ENCODE measurements at regions not wholly inside any gene's neighbourhood (a gene's known extent, or its start where the extent isn't known, plus 50 kb on each side); places are given as distances from the start of the nearest gene placed in this dataset.
A peak's percentile ranks its signal among the peaks of the same experiment; 100 is the strongest.

GRCh38 chr9:91116211-91116610 is 245.5 kb downstream of the AUH start:
- Histone ChIP-seq H3K9me3 (ENCODE audit: control insufficient read depth, insufficient read depth, low read length) (no peaks in the 10 kb centered on the region), H3K36me3 (ENCODE audit: control insufficient read depth, insufficient read depth, low read length) (no peaks in the 10 kb centered on the region), H3K27me3 (ENCODE audit: control insufficient read depth, insufficient read depth, low read length) (peaks cover 3% of the 10 kb centered on the region), H3K27ac (ENCODE audit: low read depth, low read length) (no peak overlapping the region), H3K4me3 (ENCODE audit: low read depth, low read length) (no peak overlapping the region), H3K4me1 (ENCODE audit: control insufficient read depth, insufficient read depth, low read length) (peaks cover 19% of the 10 kb centered on the region)
- WGBS (ENCODE audit: insufficient coverage) = 46% methylated on average over 3 of the region's 3 CpGs
- peak in 1 of 6 donors; percentile 31 for DNase-seq (ENCODE audit: low read depth in 4 of 6, low spot score in 6 of 6)

- peaks cover 3% of the 10 kb centered on the region for H3K27me3 ChIP-seq (ENCODE audit: control insufficient read depth, insufficient read depth, low read length)
- H3K9me3 ChIP-seq (ENCODE audit: control insufficient read depth, insufficient read depth, low read length) = no peaks in the 10 kb centered on the region
- DNase-seq (ENCODE audit: low read depth in 4 of 6, low spot score in 6 of 6) = no peak
- H3K4me3 ChIP-seq (ENCODE audit: low read depth, low read length) = no peak overlapping the region
- no peak overlapping the region for H3K27ac ChIP-seq (ENCODE audit: low read depth, low read length)
- 87% methylated on average over 4 of the region's 5 CpGs for WGBS (ENCODE audit: insufficient coverage)
- H3K36me3 ChIP-seq (ENCODE audit: control insufficient read depth, insufficient read depth, low read length) = no peaks in the 10 kb centered on the region
- peaks cover 19% of the 10 kb centered on the region for H3K4me1 ChIP-seq (ENCODE audit: control insufficient read depth, insufficient read depth, low read length)
Observed at GRCh38 chr9:91116711-91117110, 245.0 kb downstream of the AUH start.

DNA sequence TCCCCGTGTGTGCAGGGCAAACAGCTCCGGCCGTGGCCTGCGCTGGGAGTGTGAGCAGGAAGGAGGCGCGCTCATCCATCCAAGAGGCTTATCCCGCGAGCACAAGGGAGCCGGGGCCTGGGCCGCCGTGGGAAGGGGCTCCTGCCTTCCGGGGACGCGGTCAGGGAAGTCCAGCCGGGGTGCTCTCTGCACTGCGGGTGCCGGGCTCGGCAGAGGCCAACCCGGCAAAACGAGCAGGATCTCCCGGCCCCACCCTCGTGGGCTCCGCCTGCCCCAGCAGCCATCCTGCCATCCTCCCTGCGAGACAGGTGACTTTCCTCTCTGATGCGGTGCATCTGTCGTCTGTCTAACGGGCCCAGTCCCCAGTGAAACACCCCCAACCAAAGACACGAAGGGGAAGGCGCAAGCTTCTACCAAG is 244.2 kb downstream of the AUH start:
- Histone ChIP-seq H3K27me3 (ENCODE audit: control insufficient read depth, insufficient read depth, low read length) (peaks cover 3% of the 10 kb centered on the region), H3K4me1 (ENCODE audit: control insufficient read depth, insufficient read depth, low read length) (peaks cover 19% of the 10 kb centered on the region), H3K36me3 (ENCODE audit: control insufficient read depth, insufficient read depth, low read length) (no peaks in the 10 kb centered on the region), H3K9me3 (ENCODE audit: control insufficient read depth, insufficient read depth, low read length) (no peaks in the 10 kb centered on the region), H3K27ac (ENCODE audit: low read depth, low read length) (peak overlapping the region; percentile 11), H3K4me3 (ENCODE audit: low read depth, low read length) (peak overlapping the region; percentile 2)
- WGBS (ENCODE audit: insufficient coverage) = 75% methylated on average over 21 of the region's 29 CpGs
- no peak for DNase-seq (ENCODE audit: low read depth in 4 of 6, low spot score in 6 of 6)

- no peaks in the 10 kb centered on the region for H3K9me3 ChIP-seq (ENCODE audit: control insufficient read depth, insufficient read depth, low read length)
- no peaks in the 10 kb centered on the region for H3K36me3 ChIP-seq (ENCODE audit: control insufficient read depth, insufficient read depth, low read length)
- H3K27me3 ChIP-seq (ENCODE audit: control insufficient read depth, insufficient read depth, low read length) = peaks cover 3% of the 10 kb centered on the region
- peak overlapping the region; percentile 2 for H3K4me3 ChIP-seq (ENCODE audit: low read depth, low read length)
- DNase-seq (ENCODE audit: low read depth in 4 of 6, low spot score in 6 of 6) = peak in 5 of 6 donors; percentile 39 to 82 (median 46)
- peak overlapping the region; percentile 77 for H3K27ac ChIP-seq (ENCODE audit: low read depth, low read length)
- peaks cover 19% of the 10 kb centered on the region for H3K4me1 ChIP-seq (ENCODE audit: control insufficient read depth, insufficient read depth, low read length)
- 9% methylated on average over 35 of the region's 36 CpGs for WGBS (ENCODE audit: insufficient coverage)
Observed at GRCh38 chr9:91117959-91118703, 243.6 kb downstream of the AUH start.

GRCh38 chr9:91118704-91119025 is 243.1 kb downstream of the AUH start:
- peak overlapping the region; percentile 77 for H3K27ac ChIP-seq (ENCODE audit: low read depth, low read length)
- no peak for DNase-seq (ENCODE audit: low read depth in 4 of 6, low spot score in 6 of 6)
- H3K4me3 ChIP-seq (ENCODE audit: low read depth, low read length) = peak overlapping the region; percentile 2
- no peaks in the 10 kb centered on the region for H3K36me3 ChIP-seq (ENCODE audit: control insufficient read depth, insufficient read depth, low read length)
- H3K4me1 ChIP-seq (ENCODE audit: control insufficient read depth, insufficient read depth, low read length) = peaks cover 19% of the 10 kb centered on the region
- H3K9me3 ChIP-seq (ENCODE audit: control insufficient read depth, insufficient read depth, low read length) = no peaks in the 10 kb centered on the region
- WGBS (ENCODE audit: insufficient coverage) = 0% methylated on average over 2 of the region's 2 CpGs
- H3K27me3 ChIP-seq (ENCODE audit: control insufficient read depth, insufficient read depth, low read length) = peaks cover 3% of the 10 kb centered on the region

- peak in 2 of 6 donors; percentile 38 to 87 for DNase-seq (ENCODE audit: low read depth in 4 of 6, low spot score in 6 of 6)
- Histone ChIP-seq H3K4me1 (ENCODE audit: control insufficient read depth, insufficient read depth, low read length) (peaks cover 19% of the 10 kb centered on the region), H3K27ac (ENCODE audit: low read depth, low read length) (peak overlapping the region; percentile 77), H3K36me3 (ENCODE audit: control insufficient read depth, insufficient read depth, low read length) (no peaks in the 10 kb centered on the region), H3K9me3 (ENCODE audit: control insufficient read depth, insufficient read depth, low read length) (no peaks in the 10 kb centered on the region), H3K27me3 (ENCODE audit: control insufficient read depth, insufficient read depth, low read length) (peaks cover 3% of the 10 kb centered on the region), H3K4me3 (ENCODE audit: low read depth, low read length) (no peak overlapping the region)
- 48% methylated on average over 6 of the region's 11 CpGs for WGBS (ENCODE audit: insufficient coverage)
Observed at GRCh38 chr9:91119142-91119541, 242.6 kb downstream of the AUH start.

GRCh38 chr9:91119679-91120078 is 242.0 kb downstream of the AUH start:
- H3K4me3 ChIP-seq (ENCODE audit: low read depth, low read length) = no peak overlapping the region
- H3K9me3 ChIP-seq (ENCODE audit: control insufficient read depth, insufficient read depth, low read length) = no peaks in the 10 kb centered on the region
- peaks cover 19% of the 10 kb centered on the region for H3K4me1 ChIP-seq (ENCODE audit: control insufficient read depth, insufficient read depth, low read length)
- peaks cover 3% of the 10 kb centered on the region for H3K27me3 ChIP-seq (ENCODE audit: control insufficient read depth, insufficient read depth, low read length)
- WGBS (ENCODE audit: insufficient coverage) = 80% methylated on average over 1 of the region's 3 CpGs
- no peaks in the 10 kb centered on the region for H3K36me3 ChIP-seq (ENCODE audit: control insufficient read depth, insufficient read depth, low read length)
- DNase-seq (ENCODE audit: low read depth in 4 of 6, low spot score in 6 of 6) = peak in 1 of 6 donors; percentile 48
- H3K27ac ChIP-seq (ENCODE audit: low read depth, low read length) = no peak overlapping the region

- no peaks in the 10 kb centered on the region for H3K36me3 ChIP-seq (ENCODE audit: control insufficient read depth, insufficient read depth, low read length)
- no peak overlapping the region for H3K27ac ChIP-seq (ENCODE audit: low read depth, low read length)
- H3K4me1 ChIP-seq (ENCODE audit: control insufficient read depth, insufficient read depth, low read length) = peaks cover 19% of the 10 kb centered on the region
- no peak for DNase-seq (ENCODE audit: low read depth in 4 of 6, low spot score in 6 of 6)
- no peak overlapping the region for H3K4me3 ChIP-seq (ENCODE audit: low read depth, low read length)
- H3K9me3 ChIP-seq (ENCODE audit: control insufficient read depth, insufficient read depth, low read length) = no peaks in the 10 kb centered on the region
- peaks cover 3% of the 10 kb centered on the region for H3K27me3 ChIP-seq (ENCODE audit: control insufficient read depth, insufficient read depth, low read length)
Observed at GRCh38 chr9:91120200-91120599, 241.5 kb downstream of the AUH start.

DNA sequence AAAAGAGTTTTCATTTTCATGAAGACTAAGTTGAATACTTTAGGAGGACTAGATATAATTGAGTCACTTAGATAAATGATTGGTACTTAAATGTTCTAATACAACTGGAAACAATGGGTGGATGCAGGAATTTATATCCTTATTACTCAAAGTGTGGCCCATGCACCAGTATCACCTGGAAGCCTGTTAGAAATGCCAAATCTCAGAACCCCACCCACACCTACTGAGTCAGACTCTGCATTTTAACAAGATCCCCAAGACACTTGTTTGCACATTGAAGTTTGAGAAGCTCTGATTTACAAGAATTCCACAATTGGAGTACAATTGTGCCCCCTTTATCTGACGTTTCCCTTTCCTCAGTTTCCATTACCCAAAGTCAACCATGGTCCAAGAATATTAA is 239.0 kb downstream of the AUH start:
- H3K27me3 ChIP-seq (ENCODE audit: control insufficient read depth, insufficient read depth, low read length) = no peaks in the 10 kb centered on the region
- no peak overlapping the region for H3K27ac ChIP-seq (ENCODE audit: low read depth, low read length)
- peaks cover 10% of the 10 kb centered on the region for H3K4me1 ChIP-seq (ENCODE audit: control insufficient read depth, insufficient read depth, low read length)
- H3K4me3 ChIP-seq (ENCODE audit: low read depth, low read length) = no peak overlapping the region
- H3K9me3 ChIP-seq (ENCODE audit: control insufficient read depth, insufficient read depth, low read length) = no peaks in the 10 kb centered on the region
- H3K36me3 ChIP-seq (ENCODE audit: control insufficient read depth, insufficient read depth, low read length) = no peaks in the 10 kb centered on the region
- no peak for DNase-seq (ENCODE audit: low read depth in 4 of 6, low spot score in 6 of 6)
- WGBS (ENCODE audit: insufficient coverage) = no CpG with 5 or more reads among the region's 1 CpG

DNA sequence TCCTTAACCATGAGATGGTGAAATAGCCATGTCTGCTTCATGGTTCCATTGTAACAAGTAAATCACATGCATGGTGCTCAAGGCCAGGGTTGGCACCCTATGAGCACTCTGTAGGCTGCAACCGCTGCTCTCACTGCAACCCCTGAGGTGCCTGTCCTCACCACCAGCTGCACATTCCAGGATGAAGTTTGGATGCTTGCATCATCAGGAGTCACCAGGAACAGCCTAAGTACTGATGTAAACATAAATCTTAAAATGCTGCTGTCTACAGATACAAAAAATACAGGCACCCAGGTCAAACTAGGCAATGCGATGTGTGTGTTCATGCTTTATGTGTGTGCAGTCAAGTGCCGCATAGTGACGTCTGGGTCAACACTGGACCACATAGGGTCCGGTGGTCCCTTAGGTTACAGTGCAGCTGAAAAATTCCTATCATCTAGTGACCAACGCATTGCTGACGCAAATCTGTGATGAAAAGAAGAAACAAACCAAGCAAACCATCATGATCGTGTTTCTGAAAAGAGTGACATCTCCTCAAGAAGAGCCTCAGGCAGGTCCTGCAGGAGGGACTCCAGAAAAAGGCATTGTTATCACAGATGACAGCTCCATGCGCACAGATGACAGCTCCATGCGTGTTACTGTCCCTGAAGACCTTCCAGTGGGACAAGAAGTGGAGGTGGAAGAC is 234.8 kb downstream of the AUH start:
- no peaks in the 10 kb centered on the region for H3K4me1 ChIP-seq (ENCODE audit: control insufficient read depth, insufficient read depth, low read length)
- no peaks in the 10 kb centered on the region for H3K9me3 ChIP-seq (ENCODE audit: control insufficient read depth, insufficient read depth, low read length)
- no peak overlapping the region for H3K27ac ChIP-seq (ENCODE audit: low read depth, low read length)
- no peaks in the 10 kb centered on the region for H3K27me3 ChIP-seq (ENCODE audit: control insufficient read depth, insufficient read depth, low read length)
- 78% methylated on average over 7 of the region's 10 CpGs for WGBS (ENCODE audit: insufficient coverage)
- H3K4me3 ChIP-seq (ENCODE audit: low read depth, low read length) = no peak overlapping the region
- no peaks in the 10 kb centered on the region for H3K36me3 ChIP-seq (ENCODE audit: control insufficient read depth, insufficient read depth, low read length)
- DNase-seq (ENCODE audit: low read depth in 4 of 6, low spot score in 6 of 6) = no peak

Measured in spinal cord (tissue), 9 donors.